Suppressor macrophage treated with lipopolysaccharide for 4 hours (primary cell): ENCODE measurements at regions not wholly inside any gene's neighbourhood (a gene's known extent, or its start where the extent isn't known, plus 50 kb on each side); places are given as distances from the start of the nearest gene placed in this dataset.
"Not testable (repeated sequence)": the region's sequence is repeated elsewhere in the genome, so short reads cannot be mapped to it uniquely, and the experiment has no call there.

Source experiments
- DNase-seq: peaks from one replicate; pipeline ENCODE4 v3.0.0-alpha.2; 2020

DNA sequence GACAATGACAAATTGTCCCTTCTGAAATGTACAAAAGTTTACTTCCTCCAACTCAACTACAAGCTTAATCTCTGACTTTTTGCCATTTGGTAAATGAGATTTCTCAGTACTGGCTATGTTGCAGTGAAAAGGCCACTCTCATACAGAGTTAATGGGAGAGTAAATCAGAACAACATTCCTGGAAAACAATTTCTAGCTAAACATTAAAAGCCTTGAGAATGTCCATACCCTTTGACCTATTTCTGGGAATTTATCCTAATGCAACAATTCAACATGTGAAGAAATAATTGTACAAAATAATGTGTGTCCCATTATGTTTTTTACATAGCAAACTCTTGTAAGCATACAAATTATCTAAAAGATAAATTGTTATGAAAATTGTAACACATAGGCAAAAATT, 56.3 kb upstream of the SPEF2 start:
- no peak for DNase-seq

DNA sequence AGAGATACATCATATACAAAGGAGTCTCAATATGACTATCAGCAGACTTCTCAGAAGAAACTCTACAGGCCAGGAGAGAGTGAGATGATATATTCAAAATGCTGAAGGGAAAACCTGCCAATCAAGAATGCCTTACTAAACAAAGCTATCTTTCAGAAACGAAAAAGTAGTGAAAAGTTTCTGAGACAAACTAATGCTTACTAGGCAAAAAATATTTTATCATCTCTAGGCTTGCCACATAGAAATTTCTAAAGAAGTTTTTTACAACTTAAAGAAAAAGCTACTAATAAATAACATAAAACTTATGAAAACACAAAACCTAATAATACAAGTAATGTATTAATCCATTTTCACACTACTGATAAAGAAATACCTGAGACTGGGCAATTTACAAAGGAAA, 59.9 kb upstream of the SPEF2 start:
- DNase-seq: no peak

DNA sequence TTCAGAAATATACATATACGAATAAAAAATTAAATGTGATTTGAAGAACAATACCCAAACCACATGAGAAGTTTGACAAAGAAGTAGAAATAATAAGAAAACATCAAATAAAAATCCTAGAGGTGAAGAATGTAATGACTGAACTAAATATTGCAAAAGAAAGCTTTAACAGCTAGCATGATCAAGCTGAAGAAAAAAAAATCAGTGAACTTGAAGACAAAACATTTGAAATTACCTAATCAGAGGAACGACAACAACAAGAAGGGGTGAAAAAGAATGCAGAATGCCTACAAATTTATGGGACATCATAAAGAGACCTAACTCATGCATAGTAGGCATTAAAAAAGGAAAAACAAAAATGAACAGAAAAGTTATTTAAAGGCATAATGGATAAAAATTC, 60.5 kb upstream of the SPEF2 start:
- DNase-seq: no peak

DNA sequence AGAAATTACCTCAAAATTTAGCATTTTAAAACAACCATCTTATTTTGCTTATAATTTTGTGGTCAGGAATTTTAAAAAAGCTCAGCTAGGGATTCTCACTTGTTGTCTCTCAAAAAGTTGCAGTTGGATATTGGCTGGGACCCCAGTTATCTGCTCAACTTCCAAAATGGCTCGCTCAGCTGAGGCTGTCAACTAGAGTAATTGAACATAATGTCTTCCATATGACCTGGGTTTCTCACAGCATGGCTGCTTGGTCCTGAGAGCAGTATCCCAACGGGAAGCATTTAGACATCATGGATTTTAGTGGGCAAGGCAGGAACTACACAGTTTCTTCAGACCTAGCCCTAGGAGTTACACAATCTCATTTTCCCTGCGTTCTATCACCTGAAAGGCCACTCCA, 63.6 kb upstream of the SPEF2 start:
- no peak for DNase-seq

DNA sequence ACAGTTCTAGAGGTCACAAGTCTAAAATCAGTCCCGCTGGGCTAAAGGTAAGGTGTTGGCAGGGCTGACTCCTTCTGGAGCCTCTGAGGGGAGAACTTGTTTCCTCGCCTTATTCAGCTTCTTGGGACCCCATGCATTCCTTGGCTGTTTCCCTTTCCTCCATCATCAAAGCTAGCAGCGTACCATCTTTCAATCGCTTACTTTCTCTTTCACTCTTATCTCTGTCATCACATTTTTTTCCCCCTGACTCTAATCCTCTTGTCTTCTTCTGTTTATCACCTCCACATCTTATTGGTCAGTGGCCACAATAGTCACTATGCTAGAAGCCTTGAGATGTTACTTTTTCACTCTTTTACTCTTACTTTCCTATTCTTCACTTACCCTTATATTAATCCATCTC, 72.5 kb upstream of the SPEF2 start:
- peak; percentile 5 for DNase-seq

DNA sequence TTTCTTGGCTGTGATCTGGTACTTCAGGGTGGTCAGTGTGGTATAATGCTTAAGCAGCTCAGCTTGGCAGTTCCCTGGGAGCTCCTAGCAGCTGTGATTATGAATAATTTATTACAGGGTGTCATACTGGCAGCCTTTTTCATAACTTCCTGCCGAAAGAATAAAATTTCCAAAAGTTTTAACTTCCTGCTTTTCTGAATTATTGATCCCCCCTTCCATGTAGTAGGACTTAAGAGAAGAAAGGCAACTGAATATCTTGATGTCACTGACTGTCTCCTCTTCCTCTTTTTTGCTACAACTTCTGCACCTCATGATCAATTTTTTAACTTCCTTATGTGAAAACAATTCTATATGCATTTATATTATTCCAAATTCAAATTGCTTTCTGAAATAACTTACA, 74.3 kb upstream of the SPEF2 start:
- DNase-seq: peak; percentile 25

DNA sequence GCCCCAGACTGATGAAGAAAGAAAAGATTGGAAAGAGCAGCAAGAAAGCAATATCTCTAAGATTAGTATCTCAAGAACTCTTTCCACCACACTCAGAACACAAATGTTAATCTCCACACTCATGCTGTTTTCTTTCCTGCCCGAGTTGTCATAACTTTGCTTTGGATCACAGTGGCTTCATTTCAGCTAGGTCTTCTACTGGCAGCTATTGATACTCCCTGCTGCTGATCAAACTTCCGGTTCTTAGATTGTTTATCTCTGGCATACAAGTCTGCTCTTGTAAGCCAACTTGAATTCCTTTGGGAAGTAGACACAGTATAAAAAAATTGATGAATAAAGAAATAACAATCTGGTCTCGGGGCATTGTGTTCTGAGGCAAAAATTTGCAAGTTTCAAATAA, 77.7 kb upstream of the SPEF2 start:
- no peak for DNase-seq

DNA sequence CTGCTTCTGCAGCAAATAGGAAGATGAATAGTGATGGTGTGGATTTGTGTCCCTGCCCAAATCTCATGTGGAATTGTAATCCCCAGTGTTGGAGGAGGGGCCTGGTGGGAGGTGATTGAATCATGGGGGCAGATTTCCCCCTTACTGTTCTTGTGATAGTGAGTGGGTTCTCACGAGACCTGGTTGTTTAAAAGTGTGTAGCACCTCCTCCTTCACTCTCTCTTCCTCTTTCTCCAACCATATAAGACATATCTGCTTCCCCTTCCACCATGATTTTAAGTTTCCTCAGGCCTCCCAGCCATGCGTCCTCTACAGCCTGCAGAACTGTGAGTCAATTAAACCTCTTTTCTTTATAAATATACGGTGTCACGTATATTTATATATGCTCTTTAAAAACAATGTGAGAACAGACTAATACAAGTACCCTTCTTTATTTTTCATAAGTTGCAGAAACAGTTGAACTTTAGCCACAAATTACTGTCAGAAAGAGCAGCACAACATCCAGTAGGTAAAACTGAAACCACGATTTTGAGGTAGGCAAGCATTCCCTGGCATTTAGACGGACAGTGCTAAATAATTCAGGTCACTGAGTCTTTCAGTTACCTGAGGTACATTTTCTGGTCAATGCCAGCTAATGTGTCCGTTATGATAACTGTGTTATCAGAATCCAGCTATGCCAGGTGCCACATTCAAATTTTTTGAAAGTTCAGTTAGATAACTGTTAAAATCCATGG, 79.3 kb upstream of the SPEF2 start:
- no peak for DNase-seq

DNA sequence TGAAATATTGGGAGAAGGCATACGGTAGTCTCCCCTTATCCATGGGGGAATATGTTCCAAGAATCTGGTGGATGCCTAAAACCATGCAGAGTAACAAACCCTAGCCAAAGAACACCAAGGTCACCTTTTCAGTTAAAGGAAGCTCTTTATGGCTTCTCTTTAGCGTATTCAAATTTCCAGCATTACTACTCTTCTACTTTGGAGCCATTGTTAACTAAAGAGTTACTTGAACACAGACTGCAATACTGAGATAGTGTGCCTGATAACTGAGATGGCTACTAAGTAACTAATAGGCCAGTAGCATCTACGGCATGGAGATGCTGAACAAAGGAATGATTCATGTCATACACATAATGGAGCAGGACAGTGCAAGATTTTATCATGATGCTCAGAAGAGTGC, 84.5 kb upstream of the SPEF2 start:
- no peak for DNase-seq

DNA sequence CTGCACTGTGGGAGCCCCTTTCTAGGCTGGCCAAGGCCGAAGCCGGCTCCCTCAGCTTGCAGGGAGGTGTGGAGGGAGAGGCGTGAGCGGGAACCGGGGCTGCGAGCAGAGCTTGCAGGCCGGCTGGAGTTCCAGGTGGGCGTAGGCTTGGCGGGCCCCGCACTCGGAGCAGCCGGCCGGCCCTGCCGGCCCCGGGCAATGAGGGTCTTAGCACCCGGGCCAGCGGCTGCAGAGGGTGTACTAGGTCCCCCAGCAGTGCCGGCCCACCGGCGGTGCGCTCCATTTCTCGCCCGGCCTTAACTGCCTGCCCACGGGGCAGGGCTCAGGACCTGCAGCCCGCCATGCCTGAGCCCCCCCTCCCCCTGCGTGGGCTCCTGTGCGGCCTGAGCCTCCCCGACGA, 86.1 kb upstream of the SPEF2 start:
- DNase-seq: not testable (repeated sequence)

DNA sequence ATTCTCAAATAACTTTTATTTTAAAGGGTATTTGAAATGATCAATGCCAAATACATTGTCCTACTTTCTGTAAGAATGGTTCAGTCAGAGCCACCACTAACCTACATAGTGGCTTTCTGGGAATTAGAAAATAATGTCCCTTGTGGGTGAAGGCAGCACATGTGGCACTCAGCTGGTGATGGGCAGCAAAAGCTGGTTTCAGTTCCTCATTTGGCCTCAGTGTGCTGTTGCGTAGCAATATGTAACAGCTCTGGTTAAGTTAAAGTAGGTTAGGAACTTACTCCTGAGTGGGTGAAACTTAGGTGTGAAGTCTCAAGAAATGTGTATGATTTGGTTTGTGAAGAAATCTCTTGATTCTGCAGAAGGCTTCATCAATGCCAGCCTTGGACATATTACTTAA, 99.6 kb upstream of the SPEF2 start:
- peak; percentile 79 for DNase-seq

DNA sequence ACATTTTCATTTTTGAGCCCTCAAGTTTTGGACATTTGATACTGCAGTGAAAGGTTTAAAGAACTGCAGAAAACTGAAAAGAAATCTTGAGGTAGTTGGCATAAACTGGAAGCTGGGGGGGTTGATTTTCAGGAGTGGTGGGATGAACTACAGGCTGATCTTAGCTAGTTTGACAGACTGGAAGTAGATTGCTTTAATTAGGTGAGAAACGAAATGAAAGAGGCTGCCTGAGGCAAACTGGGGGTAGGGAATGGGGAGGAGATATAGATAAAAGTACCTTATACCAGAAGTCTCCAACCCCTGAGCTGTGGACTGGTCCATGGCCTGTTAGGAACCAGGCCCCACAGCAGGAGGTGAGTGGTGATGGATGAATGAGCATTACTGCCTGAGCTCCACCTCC, 101.4 kb upstream of the SPEF2 start:
- no peak for DNase-seq

DNA sequence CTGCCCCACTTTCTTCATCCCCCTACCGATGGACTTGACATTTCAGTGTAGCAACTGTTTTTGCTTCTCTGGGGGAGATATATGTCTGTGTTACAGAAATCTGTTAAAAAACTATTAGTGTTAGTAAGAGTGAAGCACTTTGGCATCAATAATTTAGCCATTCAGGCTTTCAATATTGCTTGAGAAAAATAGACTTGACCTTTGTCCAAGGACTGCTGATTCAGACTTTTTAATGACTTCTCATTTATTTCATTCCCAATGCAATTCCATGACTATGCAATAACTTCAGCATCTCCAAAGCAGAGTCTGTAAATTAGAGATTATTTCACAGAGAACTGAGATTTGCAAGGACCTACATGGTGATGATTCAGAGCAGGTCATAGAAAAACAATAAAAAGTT, 104.1 kb upstream of the SPEF2 start:
- DNase-seq: no peak

DNA sequence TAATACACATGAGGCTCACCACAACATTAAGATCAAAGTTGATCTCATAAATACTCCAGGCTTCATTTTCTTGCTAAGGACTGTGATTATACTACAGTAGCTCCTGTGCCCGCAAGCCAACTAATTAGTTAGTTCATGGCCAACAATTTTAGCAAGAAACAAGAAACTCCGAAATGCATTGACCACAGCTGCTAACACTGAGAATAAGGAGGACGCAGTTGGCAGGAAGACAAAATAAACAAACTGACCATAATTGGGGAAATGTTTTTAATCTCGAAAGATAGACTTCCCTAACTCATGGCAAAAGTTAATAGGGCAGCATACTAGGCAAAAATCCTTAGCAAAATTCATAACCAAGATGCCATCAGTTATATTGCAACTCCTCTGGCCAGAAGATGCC, 115.5 kb upstream of the SPEF2 start:
- no peak for DNase-seq

DNA sequence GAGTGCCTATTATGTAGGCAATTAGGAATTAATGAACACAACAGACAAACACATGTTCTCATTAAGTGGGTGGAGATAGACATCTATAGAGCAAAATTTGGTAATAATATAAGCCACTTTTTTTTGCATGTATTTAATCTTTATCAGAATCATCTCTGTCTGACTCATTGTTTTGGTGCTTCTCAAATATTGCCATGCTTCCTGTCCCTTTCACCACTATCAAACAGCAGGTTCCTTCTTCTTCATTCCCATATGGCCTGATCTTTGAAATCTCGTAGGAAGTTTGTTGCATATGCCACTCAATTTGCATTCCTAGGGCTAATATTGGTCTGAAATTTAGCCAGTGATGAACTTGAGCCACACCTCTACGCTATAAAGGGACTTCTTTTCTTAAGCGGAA, 128.9 kb upstream of the SPEF2 start:
- peak; percentile 31 for DNase-seq

DNA sequence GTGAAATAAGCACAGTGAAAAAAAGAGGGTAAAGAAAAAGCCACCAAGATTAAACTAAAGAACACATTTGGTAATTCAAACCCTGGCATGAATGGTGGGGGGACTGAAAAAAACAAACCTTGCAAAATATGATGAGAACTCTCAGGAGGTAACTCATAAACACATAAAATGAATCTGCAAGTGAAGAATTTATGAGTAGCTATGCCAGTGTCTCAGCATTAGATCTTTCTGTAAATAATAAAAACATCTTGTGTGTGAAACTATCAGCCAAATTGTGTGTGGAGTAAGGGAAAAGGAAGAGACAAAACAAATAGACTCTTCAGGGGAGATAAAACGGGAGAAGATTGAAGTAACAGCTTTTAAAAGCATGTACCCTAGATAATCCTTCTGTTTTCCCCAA, 129.6 kb upstream of the SPEF2 start:
- no peak for DNase-seq

DNA sequence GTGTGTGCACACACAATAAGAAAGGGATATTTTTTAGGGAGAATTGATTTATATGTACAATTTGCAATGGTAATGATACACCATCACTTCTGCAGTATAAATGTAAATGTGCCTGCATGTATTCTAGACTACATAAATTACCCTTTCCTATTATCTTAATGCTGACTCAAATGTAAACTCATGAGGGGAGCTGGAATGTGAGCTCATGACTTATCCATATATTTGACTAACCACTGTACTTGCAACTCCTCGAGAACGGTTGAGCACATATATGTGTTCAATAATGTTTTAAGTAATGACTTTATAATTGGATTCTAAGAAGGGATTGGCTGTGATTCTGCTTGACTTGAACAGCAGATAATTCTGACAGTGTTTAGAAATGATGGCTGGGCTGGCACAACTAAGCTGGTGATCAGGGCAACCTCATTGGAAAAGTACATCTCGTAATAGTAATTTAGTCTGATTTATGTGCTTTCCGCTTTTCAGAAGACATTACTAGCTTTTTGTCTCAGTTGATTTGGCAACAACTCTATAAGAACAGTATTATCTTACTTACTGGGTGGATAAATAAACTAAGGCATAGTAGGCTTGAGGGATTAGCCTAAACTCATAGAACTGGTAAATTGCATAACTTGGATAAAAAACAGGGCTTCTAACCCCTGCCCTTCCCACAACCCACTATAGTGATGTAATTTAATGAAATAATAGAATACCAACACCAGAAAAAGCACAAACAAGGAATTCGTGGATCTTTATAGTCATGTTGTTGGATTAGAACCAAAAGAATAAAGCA, 130.2 kb upstream of the SPEF2 start:
- no peak for DNase-seq

DNA sequence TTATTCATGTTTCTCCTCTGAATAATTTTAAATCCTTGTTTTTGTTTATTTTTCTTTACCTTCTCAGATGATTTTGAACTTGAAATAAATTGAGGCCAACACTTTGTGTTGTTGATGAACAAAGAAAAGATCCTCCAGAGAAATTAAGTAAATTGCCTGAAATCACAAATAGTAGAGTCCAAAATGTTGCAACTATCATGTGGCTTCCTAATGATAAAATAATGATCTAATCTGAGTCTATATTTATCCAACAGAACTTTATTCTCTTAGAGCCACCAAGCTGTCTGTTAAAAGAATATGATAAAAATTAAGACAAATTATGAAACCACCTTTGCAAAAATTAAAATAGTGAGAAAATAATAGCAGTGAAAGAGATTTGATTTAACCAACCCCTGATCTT, 132.2 kb upstream of the SPEF2 start:
- no peak for DNase-seq

DNA sequence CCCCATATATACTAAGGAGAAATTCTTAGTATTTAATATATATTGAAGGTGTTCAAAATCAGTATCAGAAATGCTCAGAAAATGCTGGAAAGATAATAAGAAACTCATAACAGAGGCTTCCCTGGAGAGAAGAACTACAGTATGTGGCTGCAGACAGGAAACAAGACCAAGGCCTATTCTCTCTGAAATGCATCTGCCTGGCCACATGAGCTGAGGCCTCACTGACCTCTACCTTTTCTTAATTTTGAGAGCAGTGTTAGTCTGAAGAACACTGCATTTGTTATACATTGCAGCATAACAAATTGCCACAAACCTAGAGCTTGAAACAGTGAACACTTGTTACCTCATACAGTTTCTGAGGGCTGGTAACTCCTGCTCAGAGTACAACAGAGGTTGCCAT, 133.4 kb upstream of the SPEF2 start:
- DNase-seq: no peak

DNA sequence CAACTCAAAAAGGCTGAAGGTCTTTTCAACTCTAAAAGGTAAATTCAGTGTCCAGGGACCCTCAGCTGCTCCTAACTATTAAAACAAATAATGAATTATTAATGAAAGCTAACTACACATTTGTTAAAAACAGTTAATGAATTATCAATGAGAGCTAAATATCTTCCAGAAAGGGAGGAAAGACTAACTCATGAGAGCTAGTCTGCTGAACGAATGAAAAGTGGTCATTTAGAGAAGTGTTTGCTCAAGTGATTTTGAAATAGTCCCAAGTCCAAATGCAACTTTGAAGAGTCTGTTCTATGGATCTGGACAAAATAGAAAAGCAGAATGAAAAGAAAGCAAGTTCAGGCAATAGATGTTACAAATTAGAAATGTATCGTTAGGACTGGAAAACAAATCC, 133.9 kb upstream of the SPEF2 start:
- DNase-seq: peak; percentile 32

DNA sequence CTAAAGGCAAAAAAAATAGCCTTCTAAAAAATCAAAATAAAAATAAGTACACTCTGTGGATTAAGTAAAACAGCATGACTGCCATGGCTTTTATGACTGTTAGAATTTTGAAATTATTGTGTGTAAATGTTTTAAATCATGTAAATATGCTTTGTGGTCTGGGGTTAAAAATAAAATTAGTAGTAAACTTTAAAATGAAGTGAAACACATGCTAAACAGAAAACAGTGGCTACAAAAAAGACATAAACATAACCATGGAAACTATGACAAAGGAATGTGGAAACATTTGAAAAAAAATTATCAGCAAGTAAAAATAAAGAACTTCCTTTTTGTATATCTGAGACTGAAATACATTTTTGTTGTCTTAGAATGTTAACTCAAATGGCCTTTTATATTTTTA, 134.5 kb upstream of the SPEF2 start:
- peak; percentile 46 for DNase-seq

DNA sequence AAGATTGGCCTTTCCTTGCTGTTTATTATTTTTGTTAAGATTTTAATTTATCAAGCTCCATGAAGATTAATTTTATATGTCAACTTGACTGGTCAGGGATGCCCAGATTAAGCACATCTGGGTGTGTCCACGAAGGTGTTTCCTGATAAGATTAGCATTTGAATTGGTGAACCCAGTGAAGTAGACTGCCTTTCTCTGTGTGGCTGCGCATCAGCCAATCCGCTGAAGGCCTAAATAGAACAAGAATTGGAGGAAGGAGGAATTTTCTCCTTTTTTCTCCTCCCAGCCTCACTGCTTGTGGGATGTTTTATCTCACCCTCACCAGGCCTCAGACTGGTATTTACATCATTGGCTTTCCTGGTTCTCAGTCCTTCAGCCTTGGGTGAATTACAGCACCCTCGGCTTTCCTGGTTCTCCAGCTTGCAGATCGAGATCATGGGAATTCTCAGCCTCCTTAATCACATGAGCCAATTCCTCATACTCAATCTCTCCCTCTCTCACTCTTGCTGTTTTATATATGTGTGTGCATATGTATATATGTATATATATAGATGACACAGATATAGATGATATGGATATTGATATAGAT, 135.4 kb upstream of the SPEF2 start:
- DNase-seq: no peak

DNA sequence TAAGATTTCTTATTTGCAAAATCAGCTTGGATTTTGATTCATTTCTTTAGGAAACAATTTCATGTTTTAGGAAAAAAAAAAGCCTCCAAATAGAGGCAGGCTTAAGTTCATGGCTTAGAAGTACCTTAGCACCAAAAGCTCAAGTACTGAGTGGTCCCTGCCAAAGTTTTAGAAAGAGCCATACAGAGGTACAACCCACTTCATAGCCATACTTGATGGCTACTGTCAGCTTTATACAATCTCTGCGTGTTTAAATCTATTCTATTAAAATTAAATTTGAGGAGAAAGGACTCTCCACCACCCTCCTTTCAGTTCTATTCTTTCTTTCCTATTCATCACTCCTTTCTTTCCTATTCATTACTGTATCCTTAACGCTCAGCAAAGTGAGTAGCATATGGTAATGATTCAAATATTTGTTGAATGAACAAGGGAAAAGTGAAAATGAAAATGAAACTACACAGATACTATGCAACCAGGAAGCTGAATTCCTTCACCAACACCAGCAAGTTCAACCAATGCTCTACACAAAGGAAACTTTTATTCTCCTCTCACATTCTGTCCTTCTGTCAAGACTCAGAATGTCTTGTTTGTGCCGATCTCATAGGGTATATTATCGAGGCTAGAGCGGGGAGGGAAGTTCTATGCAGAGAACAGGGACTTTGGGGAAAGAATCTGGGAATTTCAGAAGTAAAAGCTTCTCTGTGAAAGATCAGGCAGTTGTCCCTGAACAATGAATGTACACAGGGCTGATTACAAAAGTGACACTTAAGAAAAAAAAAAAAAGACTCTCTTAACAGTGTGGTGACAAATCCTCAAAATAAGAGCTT, 138.6 kb upstream of the SPEF2 start:
- peak; percentile 71 for DNase-seq
